Lower leg skin (tissue), 3 donors: ENCODE measurements at regions not wholly inside any gene's neighbourhood (a gene's known extent, or its start where the extent isn't known, plus 50 kb on each side); places are given as distances from the start of the nearest gene placed in this dataset.

Source experiments
- CTCF ChIP-seq, 3 donors: fragments of 450-650 bp; IDR thresholded peaks; one replicate each; pipeline ENCODE4 v1.5.1; 2016; ENCODE audit warnings: antibody characterized with exemption in 3 of 3, mild to moderate bottlenecking in 3 of 3, moderate library complexity in 2 of 3
- POLR2A ChIP-seq, 2 donors: fragments of 450-650 bp; IDR thresholded peaks; one replicate each; pipeline ENCODE4 v1.6.1; 2016 to 2017; ENCODE audit warnings: antibody characterized with exemption in 2 of 2, mild to moderate bottlenecking in 1 of 2, moderate library complexity in 1 of 2

- TF ChIP-seq CTCF (IDR thresholded peaks at IDR 0.05), result no peak
- no peak for TF ChIP-seq POLR2A (IDR thresholded peaks at IDR 0.05)
Observed at GRCh38 chr4:26022346-26023202, 108.6 kb downstream of the SMIM20 start.
